ENCODE measurements at regions not wholly inside any gene's neighbourhood (a gene's known extent, or its start where the extent isn't known, plus 50 kb on each side); places are given as distances from the start of the nearest gene placed in this dataset.
"Not testable (repeated sequence)": the region's sequence is repeated elsewhere in the genome, so short reads cannot be mapped to it uniquely, and the experiment has no call there.

- Mint-ChIP-seq H3K27me3 (ENCODE audit: low read depth) (no peaks in the 10 kb centered on the region), H3K4me3 (no peak overlapping the region), H3K27ac (no peak overlapping the region), H3K36me3 (no peaks in the 10 kb centered on the region), H3K9me3 (no peaks in the 10 kb centered on the region), H3K4me1 (peaks cover 6% of the 10 kb centered on the region)
- TF ChIP-seq CTCF (IDR thresholded peaks at IDR 0.05; ENCODE audit: unreplicated experiment) = no peak
- no peak for DNase-seq (ENCODE audit: low spot score in 2 of 2, unreplicated experiment in 2 of 2)
Observed at GRCh38 chr16:60681043-60681442, 1355.2 kb downstream of the CDH8 start.

GRCh38 chr16:60675022-60675421 lies 1361.2 kb downstream of the CDH8 start:
- DNase-seq (ENCODE audit: low spot score in 2 of 2, unreplicated experiment in 2 of 2) = no peak
- Mint-ChIP-seq H3K27ac (no peak overlapping the region), H3K36me3 (no peaks in the 10 kb centered on the region), H3K27me3 (ENCODE audit: low read depth) (no peaks in the 10 kb centered on the region), H3K9me3 (peaks cover 3% of the 10 kb centered on the region), H3K4me3 (no peak overlapping the region), H3K4me1 (peaks cover 3% of the 10 kb centered on the region)
- no peak for TF ChIP-seq CTCF (IDR thresholded peaks at IDR 0.05; ENCODE audit: unreplicated experiment)

GRCh38 chr16:60674241-60674640 lies 1362.0 kb downstream of the CDH8 start:
- peaks cover 4% of the 10 kb centered on the region for H3K9me3 Mint-ChIP-seq
- no peak for DNase-seq (ENCODE audit: low spot score in 2 of 2, unreplicated experiment in 2 of 2)
- H3K27me3 Mint-ChIP-seq (ENCODE audit: low read depth) = no peaks in the 10 kb centered on the region

GRCh38 chr16:60655514-60656153 lies 1380.6 kb downstream of the CDH8 start:
- H3K27me3 Mint-ChIP-seq (ENCODE audit: low read depth) = no peaks in the 10 kb centered on the region
- no peaks in the 10 kb centered on the region for H3K4me1 Mint-ChIP-seq
- no peak for TF ChIP-seq CTCF (IDR thresholded peaks at IDR 0.05; ENCODE audit: unreplicated experiment)
- no peak overlapping the region for H3K27ac Mint-ChIP-seq
- no peaks in the 10 kb centered on the region for H3K9me3 Mint-ChIP-seq
- no peak overlapping the region for H3K4me3 Mint-ChIP-seq
- H3K36me3 Mint-ChIP-seq = no peaks in the 10 kb centered on the region
- no peak for DNase-seq (ENCODE audit: low spot score in 2 of 2, unreplicated experiment in 2 of 2)

More at GRCh38 chr16:60674241-60674640, 1362.0 kb downstream of the CDH8 start:
- no peak for TF ChIP-seq CTCF (IDR thresholded peaks at IDR 0.05; ENCODE audit: unreplicated experiment)
- Mint-ChIP-seq H3K27ac (no peak overlapping the region), H3K4me3 (no peak overlapping the region), H3K36me3 (no peaks in the 10 kb centered on the region), H3K4me1 (peaks cover 3% of the 10 kb centered on the region)

- Mint-ChIP-seq H3K27me3 (ENCODE audit: low read depth) (no peaks in the 10 kb centered on the region), H3K36me3 (no peaks in the 10 kb centered on the region), H3K27ac (no peak overlapping the region), H3K4me1 (no peaks in the 10 kb centered on the region), H3K9me3 (no peaks in the 10 kb centered on the region), H3K4me3 (no peak overlapping the region)
- TF ChIP-seq CTCF (IDR thresholded peaks at IDR 0.05; ENCODE audit: unreplicated experiment) = no peak
- DNase-seq (ENCODE audit: low spot score in 2 of 2, unreplicated experiment in 2 of 2) = no peak
Observed at GRCh38 chr16:60651346-60651745, 1384.9 kb downstream of the CDH8 start.

- DNase-seq (ENCODE audit: low spot score in 2 of 2, unreplicated experiment in 2 of 2) = no peak
- TF ChIP-seq CTCF (IDR thresholded peaks at IDR 0.05; ENCODE audit: unreplicated experiment) = no peak
- Mint-ChIP-seq H3K4me3 (no peak overlapping the region), H3K36me3 (no peaks in the 10 kb centered on the region), H3K9me3 (no peaks in the 10 kb centered on the region), H3K4me1 (no peaks in the 10 kb centered on the region), H3K27ac (no peak overlapping the region), H3K27me3 (ENCODE audit: low read depth) (no peaks in the 10 kb centered on the region)
Observed at GRCh38 chr16:60648290-60648689, 1387.9 kb downstream of the CDH8 start.

GRCh38 chr16:60647388-60647787 lies 1388.8 kb downstream of the CDH8 start:
- not testable (repeated sequence) for H3K9me3 Mint-ChIP-seq; DNase-seq (ENCODE audit: low spot score in 2 of 2, unreplicated experiment in 2 of 2); H3K36me3 Mint-ChIP-seq; H3K4me3 Mint-ChIP-seq; H3K27me3 Mint-ChIP-seq (ENCODE audit: low read depth); H3K4me1 Mint-ChIP-seq; H3K27ac Mint-ChIP-seq
